ENCODE measurements at regions not wholly inside any gene's neighbourhood (a gene's known extent, or its start where the extent isn't known, plus 50 kb on each side); places are given as distances from the start of the nearest gene placed in this dataset.
"Not testable (repeated sequence)": the region's sequence is repeated elsewhere in the genome, so short reads cannot be mapped to it uniquely, and the experiment has no call there.

GRCh38 chr2:237212356-237213279, 126.9 kb downstream of the COPS8 start:
- TF ChIP-seq ZNF274 (IDR thresholded peaks at IDR 0.05; ENCODE audit: low read depth, low read length); SUZ12 (IDR thresholded peaks at IDR 0.05; ENCODE audit: extremely low read depth, insufficient read depth, insufficient read length); YY1 (IDR thresholded peaks at IDR 0.05; ENCODE audit: insufficient read depth, insufficient read length): not testable (repeated sequence)

Data from NT2/D1 (cell line).